Ascending aorta (tissue), 2 donors: ENCODE measurements at regions not wholly inside any gene's neighbourhood (a gene's known extent, or its start where the extent isn't known, plus 50 kb on each side); places are given as distances from the start of the nearest gene placed in this dataset.
"Not testable (repeated sequence)": the region's sequence is repeated elsewhere in the genome, so short reads cannot be mapped to it uniquely, and the experiment has no call there.

Experiments
- DNase-seq, 2 donors: peaks; one replicate each; pipeline ENCODE4 v3.0.0-alpha.2; 2019; ENCODE audit warnings: low spot score in 2 of 2
- H3K27ac ChIP-seq, 2 donors: fragments of 200-600 bp; sonication (generic); one replicate each; pipeline ENCODE4 v1.5.1; 2016 to 2017; ENCODE audit warnings: mild to moderate bottlenecking in 1 of 2
- H3K27me3 ChIP-seq: fragments of 200-600 bp; sonication (generic); one replicate; pipeline ENCODE4 v1.5.1; 2017
- H3K36me3 ChIP-seq, 2 donors: fragments of 200-600 bp; sonication (generic); one replicate each; pipeline ENCODE4 v1.5.1; 2016
- H3K4me1 ChIP-seq, 2 donors: fragments of 200-600 bp; sonication (generic); one replicate each; pipeline ENCODE4 v1.5.1; 2016 to 2017; ENCODE audit warnings: mild to moderate bottlenecking in 1 of 2
- H3K4me3 ChIP-seq, 2 donors: fragments of 200-600 bp; sonication (generic); one replicate each; pipeline ENCODE4 v1.5.1; 2016 to 2017; ENCODE audit warnings: mild to moderate bottlenecking in 1 of 2
- H3K9me3 ChIP-seq, 2 donors: fragments of 200-600 bp; sonication (generic); one replicate each; pipeline ENCODE4 v1.5.1; 2016
- intact Hi-C: fragments of 100-400 bp; cut with DNase I; formaldehyde crosslinking; loops from one replicate; pipeline ENCODE4 v1.15.1; 2023
- TF ChIP-seq, protein P1 (sequence below), 3 experiments: fragments of 200-600 bp in 2 of 3; fragments of 450-650 bp in 1 of 3; sonication (generic) in 2 of 3; IDR thresholded peaks; one replicate each; pipeline ENCODE4 v1.5.1; 2016 to 2019; ENCODE audit warnings: antibody characterized with exemption in 3 of 3, mild to moderate bottlenecking in 1 of 3, moderate library complexity in 1 of 3

DNA sequence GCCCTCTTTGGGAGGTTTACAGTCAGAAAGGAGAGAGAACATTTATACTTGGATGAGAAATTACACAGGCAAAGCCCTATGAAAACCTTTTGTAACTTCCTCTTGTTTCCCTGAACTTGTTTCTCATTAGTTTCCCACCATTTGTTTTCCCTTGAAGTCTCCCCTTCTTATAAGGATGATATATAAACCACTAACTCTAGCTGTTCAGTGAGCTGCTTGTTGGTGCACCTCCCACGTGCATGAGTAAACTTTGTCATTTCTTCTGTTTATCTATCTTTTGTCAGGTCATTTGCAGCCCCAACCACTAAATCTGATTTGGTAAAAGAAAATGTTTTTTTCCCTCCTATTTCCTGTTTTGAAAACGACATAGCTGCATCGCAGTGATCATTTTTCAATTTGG is 919.9 kb downstream of the SLITRK1 start:
- H3K36me3 ChIP-seq = no peaks in the 10 kb centered on the region
- no peak overlapping the region for H3K4me3 ChIP-seq
- no peak for DNase-seq
- H3K4me1 ChIP-seq = no peaks in the 10 kb centered on the region
- H3K27ac ChIP-seq = no peak overlapping the region
- H3K9me3 ChIP-seq = no peaks in the 10 kb centered on the region
- intact Hi-C loops = no loop called here
- H3K27me3 ChIP-seq = no peaks in the 10 kb centered on the region
- TF ChIP-seq, protein P1, sequence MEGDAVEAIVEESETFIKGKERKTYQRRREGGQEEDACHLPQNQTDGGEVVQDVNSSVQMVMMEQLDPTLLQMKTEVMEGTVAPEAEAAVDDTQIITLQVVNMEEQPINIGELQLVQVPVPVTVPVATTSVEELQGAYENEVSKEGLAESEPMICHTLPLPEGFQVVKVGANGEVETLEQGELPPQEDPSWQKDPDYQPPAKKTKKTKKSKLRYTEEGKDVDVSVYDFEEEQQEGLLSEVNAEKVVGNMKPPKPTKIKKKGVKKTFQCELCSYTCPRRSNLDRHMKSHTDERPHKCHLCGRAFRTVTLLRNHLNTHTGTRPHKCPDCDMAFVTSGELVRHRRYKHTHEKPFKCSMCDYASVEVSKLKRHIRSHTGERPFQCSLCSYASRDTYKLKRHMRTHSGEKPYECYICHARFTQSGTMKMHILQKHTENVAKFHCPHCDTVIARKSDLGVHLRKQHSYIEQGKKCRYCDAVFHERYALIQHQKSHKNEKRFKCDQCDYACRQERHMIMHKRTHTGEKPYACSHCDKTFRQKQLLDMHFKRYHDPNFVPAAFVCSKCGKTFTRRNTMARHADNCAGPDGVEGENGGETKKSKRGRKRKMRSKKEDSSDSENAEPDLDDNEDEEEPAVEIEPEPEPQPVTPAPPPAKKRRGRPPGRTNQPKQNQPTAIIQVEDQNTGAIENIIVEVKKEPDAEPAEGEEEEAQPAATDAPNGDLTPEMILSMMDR (IDR thresholded peaks at IDR 0.05) = no peak

DNA sequence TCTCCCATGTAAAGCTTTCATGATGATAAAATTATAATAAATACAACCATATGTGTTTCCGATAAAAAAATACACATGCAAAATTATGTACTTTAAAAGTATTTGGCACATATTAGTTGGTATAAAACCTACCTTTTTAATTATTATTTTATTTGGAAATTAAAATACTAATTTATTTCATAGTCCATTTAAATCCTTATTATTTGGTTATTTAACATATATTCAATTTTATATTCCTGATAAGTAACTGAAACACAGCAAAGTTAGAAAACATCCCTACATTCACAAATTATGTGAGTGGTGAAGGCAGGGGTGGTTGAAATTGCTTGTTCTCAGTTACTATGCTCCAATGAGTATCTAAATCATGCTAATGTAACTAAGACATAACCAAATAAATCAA is 920.5 kb downstream of the SLITRK1 start:
- H3K27me3 ChIP-seq = no peaks in the 10 kb centered on the region
- intact Hi-C loops = no loop called here
- DNase-seq = no peak
- TF ChIP-seq, protein P1 (IDR thresholded peaks at IDR 0.05) = no peak
- H3K27ac ChIP-seq = no peak overlapping the region
- H3K36me3 ChIP-seq = no peaks in the 10 kb centered on the region
- no peaks in the 10 kb centered on the region for H3K9me3 ChIP-seq
- H3K4me3 ChIP-seq = no peak overlapping the region
- no peaks in the 10 kb centered on the region for H3K4me1 ChIP-seq

DNA sequence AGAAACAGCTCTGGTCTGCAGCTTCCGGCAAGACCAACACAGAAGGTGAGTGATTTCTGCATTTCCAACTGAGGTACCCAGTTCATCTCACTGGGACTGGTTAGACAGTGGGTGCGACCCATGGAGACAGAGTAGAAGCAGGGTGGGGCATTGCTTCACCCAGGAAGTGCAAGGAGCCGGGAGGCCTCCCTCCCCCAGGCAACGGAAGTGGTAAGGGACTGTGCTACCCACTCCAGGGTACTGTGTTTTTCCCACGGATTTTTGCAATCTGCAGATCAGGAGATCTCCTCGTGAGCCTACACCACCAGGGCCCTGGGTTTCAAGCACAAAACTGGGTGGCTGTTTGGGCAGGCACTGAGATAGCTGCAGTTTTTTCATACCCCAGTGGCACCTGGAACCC is 929.9 kb downstream of the SLITRK1 start:
- DNase-seq, H3K27me3 ChIP-seq, H3K9me3 ChIP-seq, intact Hi-C loops, H3K36me3 ChIP-seq, H3K4me1 ChIP-seq, H3K27ac ChIP-seq, H3K4me3 ChIP-seq: not testable (repeated sequence)

DNA sequence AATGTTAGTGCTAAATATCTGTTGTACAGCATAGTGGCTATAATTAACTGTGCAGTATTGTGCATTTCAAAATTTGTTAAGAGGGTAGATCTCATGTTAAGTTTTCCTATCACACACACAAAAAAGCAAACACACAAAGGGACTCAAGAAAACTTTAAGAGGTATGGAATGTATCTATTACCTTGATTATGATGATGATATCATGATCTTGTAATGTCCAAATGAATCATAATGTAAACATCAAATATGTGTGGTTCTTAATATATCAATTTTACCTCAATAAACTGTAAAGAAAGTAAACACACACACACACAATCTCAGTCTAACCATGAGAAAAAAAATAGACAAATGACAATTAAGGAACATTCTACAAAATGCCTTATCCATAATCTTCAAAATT is 934.6 kb downstream of the SLITRK1 start:
- intact Hi-C loops = no loop called here
- Histone ChIP-seq H3K4me1 (peaks cover 0 to 1% of the 10 kb centered on the region in 2 donors), H3K27ac (no peak overlapping the region), H3K4me3 (no peak overlapping the region), H3K36me3 (no peaks in the 10 kb centered on the region), H3K27me3 (no peaks in the 10 kb centered on the region), H3K9me3 (peaks cover 0 to 4% of the 10 kb centered on the region in 2 donors)
- no peak for DNase-seq
- TF ChIP-seq, protein P1 (IDR thresholded peaks at IDR 0.05) = no peak

DNA sequence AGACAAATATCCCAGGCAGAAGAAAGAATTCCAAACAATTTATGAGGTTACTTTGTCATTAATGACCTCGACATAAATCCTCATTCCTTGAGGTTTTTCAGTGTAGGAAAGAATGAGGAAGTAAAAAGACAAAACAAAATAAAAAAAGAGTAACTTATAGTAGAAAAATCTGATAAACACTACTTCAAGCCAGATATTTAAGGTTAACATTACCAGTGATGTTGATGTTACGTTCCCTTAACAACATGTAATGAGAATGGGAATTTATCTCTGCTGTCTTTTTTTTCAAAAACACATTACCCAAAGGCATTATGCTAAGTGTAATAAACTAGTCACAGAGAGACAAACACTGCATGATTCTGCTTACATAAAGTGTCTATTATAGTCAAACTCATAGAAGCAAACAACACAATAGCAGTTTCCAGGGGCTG is 935.1 kb downstream of the SLITRK1 start:
- peaks cover 0 to 4% of the 10 kb centered on the region in 2 donors for H3K9me3 ChIP-seq
- H3K27ac ChIP-seq = no peak overlapping the region
- TF ChIP-seq, protein P1 (IDR thresholded peaks at IDR 0.05) = no peak
- intact Hi-C loops = no loop called here
- peaks cover 0 to 3% of the 10 kb centered on the region in 2 donors for H3K4me1 ChIP-seq
- no peak overlapping the region for H3K4me3 ChIP-seq
- no peaks in the 10 kb centered on the region for H3K27me3 ChIP-seq
- H3K36me3 ChIP-seq = no peaks in the 10 kb centered on the region
- DNase-seq = no peak

DNA sequence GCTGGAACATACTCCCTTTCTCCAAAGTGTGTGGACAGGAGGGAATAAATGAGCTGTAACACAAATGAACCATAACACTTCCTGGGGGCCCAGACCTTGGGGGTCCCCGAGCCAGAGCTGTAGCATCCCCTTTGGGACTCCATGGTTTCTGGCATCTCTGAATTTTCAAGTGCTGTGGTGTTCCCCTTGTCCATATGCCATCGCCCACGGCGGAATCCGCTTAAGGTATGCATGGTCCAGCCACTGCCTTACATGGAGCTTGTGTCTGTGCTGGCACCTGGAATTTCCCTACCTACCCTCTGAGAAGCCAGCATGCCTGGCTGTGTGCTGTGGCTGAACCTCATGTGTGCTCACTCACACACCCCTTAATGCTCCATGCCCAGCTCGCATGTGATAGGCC is 943.6 kb downstream of the SLITRK1 start:
- H3K9me3 ChIP-seq = no peaks in the 10 kb centered on the region
- DNase-seq = no peak
- H3K4me1 ChIP-seq = peaks cover 0 to 3% of the 10 kb centered on the region in 2 donors
- no peak overlapping the region for H3K27ac ChIP-seq
- TF ChIP-seq, protein P1 (IDR thresholded peaks at IDR 0.05) = no peak
- no peaks in the 10 kb centered on the region for H3K36me3 ChIP-seq
- no peak overlapping the region for H3K4me3 ChIP-seq
- H3K27me3 ChIP-seq = no peaks in the 10 kb centered on the region
- intact Hi-C loops = no loop called here
